ENCODE measurements at regions not wholly inside any gene's neighbourhood (a gene's known extent, or its start where the extent isn't known, plus 50 kb on each side); places are given as distances from the start of the nearest gene placed in this dataset.

DNA sequence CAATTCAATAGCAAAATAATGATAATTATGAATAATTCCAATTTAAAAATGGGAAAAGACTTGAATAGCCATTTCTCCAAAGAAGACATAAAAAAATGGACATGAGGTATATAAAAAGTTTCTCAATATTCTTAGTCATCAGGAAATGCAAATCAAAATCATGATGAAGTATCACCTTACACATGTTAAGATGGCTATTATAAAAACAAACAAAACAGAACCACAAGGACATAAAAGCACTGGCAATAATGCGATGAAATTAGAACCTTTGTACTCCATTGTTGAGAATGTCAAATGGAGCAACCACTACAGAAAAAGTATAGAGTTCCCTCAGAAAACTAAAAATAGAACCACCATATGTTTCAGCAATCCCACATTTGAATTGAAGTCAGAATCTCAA lies 1186.1 kb downstream of the SLITRK5 start:
- intact Hi-C loops (cut with DNase I), result no loop called here
- H3K27ac ChIP-seq, result no peak overlapping the region
- ATAC-seq, result no peak
- TF ChIP-seq POLR2A (IDR thresholded peaks at IDR 0.05), result no peak
- TF ChIP-seq, protein P1, sequence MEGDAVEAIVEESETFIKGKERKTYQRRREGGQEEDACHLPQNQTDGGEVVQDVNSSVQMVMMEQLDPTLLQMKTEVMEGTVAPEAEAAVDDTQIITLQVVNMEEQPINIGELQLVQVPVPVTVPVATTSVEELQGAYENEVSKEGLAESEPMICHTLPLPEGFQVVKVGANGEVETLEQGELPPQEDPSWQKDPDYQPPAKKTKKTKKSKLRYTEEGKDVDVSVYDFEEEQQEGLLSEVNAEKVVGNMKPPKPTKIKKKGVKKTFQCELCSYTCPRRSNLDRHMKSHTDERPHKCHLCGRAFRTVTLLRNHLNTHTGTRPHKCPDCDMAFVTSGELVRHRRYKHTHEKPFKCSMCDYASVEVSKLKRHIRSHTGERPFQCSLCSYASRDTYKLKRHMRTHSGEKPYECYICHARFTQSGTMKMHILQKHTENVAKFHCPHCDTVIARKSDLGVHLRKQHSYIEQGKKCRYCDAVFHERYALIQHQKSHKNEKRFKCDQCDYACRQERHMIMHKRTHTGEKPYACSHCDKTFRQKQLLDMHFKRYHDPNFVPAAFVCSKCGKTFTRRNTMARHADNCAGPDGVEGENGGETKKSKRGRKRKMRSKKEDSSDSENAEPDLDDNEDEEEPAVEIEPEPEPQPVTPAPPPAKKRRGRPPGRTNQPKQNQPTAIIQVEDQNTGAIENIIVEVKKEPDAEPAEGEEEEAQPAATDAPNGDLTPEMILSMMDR (IDR thresholded peaks at IDR 0.05), result no peak
- H3K36me3 ChIP-seq, result no peaks in the 10 kb centered on the region
- H3K4me1 ChIP-seq, result no peaks in the 10 kb centered on the region
- 60% methylated on average over 1 of the region's 1 CpG for WGBS (ENCODE audit: insufficient coverage, low coverage, low lambda C conversion rate, missing lambda C conversion rate)
- DNase-seq, result no peak
- H3K27me3 ChIP-seq, result no peaks in the 10 kb centered on the region
- no peak overlapping the region for H3K4me3 ChIP-seq
- no peaks in the 10 kb centered on the region for H3K9me3 ChIP-seq

DNA sequence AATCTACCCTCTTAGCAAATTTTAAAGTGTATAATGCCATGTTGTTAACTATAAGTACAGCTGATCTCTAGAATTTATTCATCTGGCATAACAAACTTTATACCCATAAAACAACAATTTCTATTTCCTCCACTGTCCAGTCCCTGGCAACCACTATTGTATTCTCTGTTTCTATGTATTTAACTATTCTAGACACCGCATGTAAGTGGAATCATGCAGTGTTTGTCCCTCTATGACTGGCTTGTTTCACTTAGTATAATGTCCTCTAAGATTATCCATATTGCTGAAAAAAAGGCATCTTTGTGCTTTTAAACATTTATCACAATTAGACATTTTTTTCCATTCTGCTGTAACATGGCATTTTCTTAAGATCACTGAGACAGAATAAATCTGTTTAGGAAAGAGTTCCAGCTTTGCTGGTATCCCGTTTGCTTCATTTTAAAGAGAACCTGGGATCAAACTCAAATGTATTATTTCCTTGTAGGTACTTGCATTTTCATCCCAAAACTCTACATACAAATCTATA lies 1191.0 kb downstream of the SLITRK5 start:
- H3K36me3 ChIP-seq, result no peaks in the 10 kb centered on the region
- no peak for ATAC-seq
- 63% methylated on average over 2 of the region's 2 CpGs for WGBS (ENCODE audit: insufficient coverage, low coverage, low lambda C conversion rate, missing lambda C conversion rate)

DNA sequence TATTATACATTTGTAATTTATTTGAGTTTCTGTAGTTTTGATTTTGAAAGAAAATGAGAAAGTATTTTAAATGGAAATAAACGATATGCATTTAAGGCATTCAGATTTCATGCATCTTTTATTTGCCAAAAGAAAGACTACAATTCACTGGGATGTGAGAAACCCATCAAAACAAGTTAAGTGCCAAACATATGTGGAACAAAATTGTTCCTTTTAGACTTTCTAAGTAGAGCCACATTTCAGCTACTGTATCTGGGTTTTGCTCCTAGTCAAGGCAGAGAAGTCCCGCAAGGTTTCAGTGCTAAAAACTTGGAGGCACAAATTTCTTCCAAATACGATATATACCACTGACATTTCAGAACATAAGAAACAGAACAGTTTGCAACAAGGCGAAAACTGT lies 1191.9 kb downstream of the SLITRK5 start:
- H3K27me3 ChIP-seq, result no peaks in the 10 kb centered on the region
- H3K27ac ChIP-seq, result no peak overlapping the region
- no peaks in the 10 kb centered on the region for H3K9me3 ChIP-seq
- TF ChIP-seq, protein P1 (IDR thresholded peaks at IDR 0.05), result no peak
- TF ChIP-seq POLR2A (IDR thresholded peaks at IDR 0.05), result no peak
- 61% methylated on average over 4 of the region's 4 CpGs for WGBS (ENCODE audit: insufficient coverage, low coverage, low lambda C conversion rate, missing lambda C conversion rate)
- H3K4me3 ChIP-seq, result no peak overlapping the region
- no peak for ATAC-seq
- intact Hi-C loops (cut with DNase I), result no loop called here
- DNase-seq, result no peak
- no peaks in the 10 kb centered on the region for H3K4me1 ChIP-seq
- no peaks in the 10 kb centered on the region for H3K36me3 ChIP-seq

More for the DNA sequence above, 1191.0 kb downstream of the SLITRK5 start:
- Histone ChIP-seq H3K27ac (no peak overlapping the region), H3K4me1 (no peaks in the 10 kb centered on the region), H3K9me3 (no peaks in the 10 kb centered on the region), H3K27me3 (no peaks in the 10 kb centered on the region), H3K4me3 (no peak overlapping the region)
- no peak for TF ChIP-seq POLR2A (IDR thresholded peaks at IDR 0.05)
- TF ChIP-seq, protein P1 (IDR thresholded peaks at IDR 0.05), result no peak
- intact Hi-C loops (cut with DNase I), result no loop called here
- no peak for DNase-seq

DNA sequence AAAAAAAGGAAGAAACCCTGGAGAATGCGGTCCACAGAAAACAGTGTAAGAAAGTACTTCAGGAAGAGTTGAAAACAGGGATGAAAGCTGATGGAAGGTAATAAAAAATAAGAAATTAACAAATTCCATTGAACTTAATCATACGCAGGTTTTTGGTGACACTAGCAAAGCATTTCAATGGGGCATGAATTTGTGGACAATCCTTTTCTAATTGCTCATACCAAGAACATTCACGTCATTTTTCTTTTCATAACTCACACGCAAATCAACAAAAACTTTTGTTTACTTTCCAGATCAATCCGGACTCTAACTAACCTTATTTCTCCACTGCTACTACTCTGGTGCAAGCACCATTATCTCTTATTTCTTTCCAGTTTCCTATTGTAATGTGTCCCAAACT lies 1195.0 kb downstream of the SLITRK5 start:
- no peak for TF ChIP-seq POLR2A (IDR thresholded peaks at IDR 0.05)
- TF ChIP-seq, protein P1 (IDR thresholded peaks at IDR 0.05), result no peak
- ATAC-seq (no peak), DNase-seq (no peak)
- intact Hi-C loops (cut with DNase I), result no loop called here
- H3K27me3 ChIP-seq, result no peaks in the 10 kb centered on the region
- no peaks in the 10 kb centered on the region for H3K9me3 ChIP-seq
- no peaks in the 10 kb centered on the region for H3K4me1 ChIP-seq
- WGBS (ENCODE audit: insufficient coverage, low coverage, low lambda C conversion rate, missing lambda C conversion rate), result 51% methylated on average over 5 of the region's 5 CpGs
- H3K4me3 ChIP-seq, result no peak overlapping the region
- no peak overlapping the region for H3K27ac ChIP-seq
- no peaks in the 10 kb centered on the region for H3K36me3 ChIP-seq

DNA sequence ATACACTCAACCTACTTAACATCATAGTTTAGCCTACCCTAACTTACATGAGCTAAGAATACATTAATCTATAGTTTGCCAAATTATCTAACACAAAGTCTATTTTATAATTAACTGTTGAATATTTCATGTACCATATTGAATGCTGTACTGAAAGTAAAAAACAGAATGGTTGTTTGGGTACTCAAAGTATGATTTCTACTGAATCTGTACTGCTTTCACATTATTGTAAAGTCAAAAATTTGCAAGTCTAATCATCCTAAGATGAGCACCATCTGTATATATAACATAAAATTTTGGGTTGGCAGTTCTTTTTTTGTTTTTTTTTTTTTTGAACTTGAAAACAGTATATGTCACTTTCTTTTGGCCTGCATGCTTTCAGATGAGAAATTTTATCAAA lies 1212.6 kb downstream of the SLITRK5 start:
- TF ChIP-seq, protein P1 (IDR thresholded peaks at IDR 0.05), result no peak
- TF ChIP-seq POLR2A (IDR thresholded peaks at IDR 0.05), result no peak
- intact Hi-C loops (cut with DNase I), result no loop called here
- DNase-seq (no peak), ATAC-seq (no peak)
- Histone ChIP-seq H3K4me3 (no peak overlapping the region), H3K27me3 (no peaks in the 10 kb centered on the region), H3K36me3 (no peaks in the 10 kb centered on the region), H3K27ac (no peak overlapping the region), H3K9me3 (no peaks in the 10 kb centered on the region), H3K4me1 (no peaks in the 10 kb centered on the region)
